Ishikawa (cell line): ENCODE measurements at regions not wholly inside any gene's neighbourhood (a gene's known extent, or its start where the extent isn't known, plus 50 kb on each side); places are given as distances from the start of the nearest gene placed in this dataset.

ENCODE experiments used
- CEBPB ChIP-seq: IDR thresholded peaks from 2 replicates; pipeline ENCODE4 v1.6.1; 2012
- CREB1 ChIP-seq: IDR thresholded peaks from 2 replicates; pipeline ENCODE4 v1.6.1; 2012; ENCODE audit warnings: low read depth
- EGR1 ChIP-seq: IDR thresholded peaks from 2 replicates; pipeline ENCODE4 v1.6.1; 2012
- EP300 ChIP-seq: IDR thresholded peaks from 2 replicates; pipeline ENCODE4 v1.6.1; 2012; ENCODE audit warnings: borderline replicate concordance
- FOXM1 ChIP-seq: IDR thresholded peaks from 2 replicates; pipeline ENCODE4 v1.6.1; 2012; ENCODE audit warnings: low read depth, borderline replicate concordance
- MAX ChIP-seq: IDR thresholded peaks from 2 replicates; pipeline ENCODE4 v1.6.1; 2012
- NFIC ChIP-seq: IDR thresholded peaks from 2 replicates; pipeline ENCODE4 v1.6.1; 2012
- RAD21 ChIP-seq: IDR thresholded peaks from 2 replicates; pipeline ENCODE4 v1.6.1; 2012; ENCODE audit warnings: low read depth
- REST ChIP-seq: IDR thresholded peaks from 2 replicates; pipeline ENCODE4 v1.6.1; 2012; ENCODE audit warnings: low read depth, mild to moderate bottlenecking
- TAF1 ChIP-seq: IDR thresholded peaks from 2 replicates; pipeline ENCODE4 v1.6.1; 2012; ENCODE audit warnings: low read depth, mild to moderate bottlenecking
- TCF12 ChIP-seq: IDR thresholded peaks from 2 replicates; pipeline ENCODE4 v1.6.1; 2012; ENCODE audit warnings: low read depth
- TEAD4 ChIP-seq: IDR thresholded peaks from 2 replicates; pipeline ENCODE4 v1.6.1; 2012
- YY1 ChIP-seq: IDR thresholded peaks from 2 replicates; pipeline ENCODE4 v1.6.1; 2012; ENCODE audit warnings: low read depth
- ZBTB7A ChIP-seq: IDR thresholded peaks from 2 replicates; pipeline ENCODE4 v1.6.1; 2012; ENCODE audit warnings: low read depth
- TF ChIP-seq, protein P1 (sequence below): IDR thresholded peaks from 2 replicates; pipeline ENCODE4 v1.6.1; 2012

DNA sequence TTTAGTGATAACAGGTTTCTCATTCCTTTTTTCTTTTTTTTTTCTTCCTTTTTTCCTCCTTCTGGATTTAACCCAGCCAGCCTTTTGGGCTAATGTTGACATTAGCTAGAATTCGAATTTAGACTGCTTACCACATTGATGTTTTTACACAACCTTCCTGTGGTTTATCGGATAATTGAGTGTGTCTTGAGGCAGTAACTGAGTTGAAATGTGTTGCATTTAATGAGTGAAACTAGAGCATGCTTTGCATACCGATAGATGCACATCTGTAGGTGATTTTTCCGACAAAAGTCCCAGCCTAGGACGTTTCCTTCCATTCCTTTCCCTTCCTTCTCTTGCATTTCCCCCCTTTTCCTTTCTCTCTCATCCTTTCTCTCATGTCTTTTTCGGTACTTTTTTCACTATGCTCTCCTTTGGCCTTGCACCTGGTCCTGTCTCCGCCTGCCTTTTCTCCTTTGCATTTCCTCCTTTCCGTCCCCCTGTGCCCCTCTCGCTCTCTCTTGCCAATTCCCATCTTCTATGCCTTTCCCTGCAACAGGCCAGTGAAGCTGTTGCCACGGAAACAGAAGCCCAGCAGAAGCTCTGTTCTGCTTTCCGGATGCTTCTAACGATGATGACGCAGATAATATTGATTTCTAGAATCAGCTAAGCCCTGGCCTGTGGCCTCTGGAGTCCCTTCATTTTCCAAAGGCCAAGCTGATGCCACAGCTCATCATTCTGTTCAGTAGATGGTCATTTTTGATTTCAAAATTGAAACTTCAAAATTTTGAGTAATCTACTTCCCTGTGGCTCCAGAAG, 76.1 kb downstream of the SLC25A47 start:
- no peak for TF ChIP-seq TAF1
- no peak for TF ChIP-seq ZBTB7A
- TF ChIP-seq CREB1 = no peak
- no peak for TF ChIP-seq CEBPB
- TF ChIP-seq REST = no peak
- no peak for TF ChIP-seq YY1
- no peak for TF ChIP-seq MAX
- no peak for TF ChIP-seq RAD21
- no peak for TF ChIP-seq EP300
- TF ChIP-seq, protein P1, sequence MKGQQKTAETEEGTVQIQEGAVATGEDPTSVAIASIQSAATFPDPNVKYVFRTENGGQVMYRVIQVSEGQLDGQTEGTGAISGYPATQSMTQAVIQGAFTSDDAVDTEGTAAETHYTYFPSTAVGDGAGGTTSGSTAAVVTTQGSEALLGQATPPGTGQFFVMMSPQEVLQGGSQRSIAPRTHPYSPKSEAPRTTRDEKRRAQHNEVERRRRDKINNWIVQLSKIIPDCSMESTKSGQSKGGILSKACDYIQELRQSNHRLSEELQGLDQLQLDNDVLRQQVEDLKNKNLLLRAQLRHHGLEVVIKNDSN = no peak
- no peak for TF ChIP-seq EGR1
- no peak for TF ChIP-seq TEAD4
- no peak for TF ChIP-seq NFIC
- no peak for TF ChIP-seq FOXM1
- TF ChIP-seq TCF12 = no peak

GRCh38 chr14:100400115-100400514, 77.0 kb downstream of the SLC25A47 start:
- TF ChIP-seq MAX (no peak), TEAD4 (no peak), RAD21 (no peak), NFIC (no peak)

GRCh38 chr14:100401031-100401692, 78.0 kb downstream of the SLC25A47 start:
- TF ChIP-seq YY1 (no peak), CEBPB (no peak), MAX (no peak), TEAD4 (no peak), TCF12 (no peak), REST (no peak), TAF1 (no peak), ZBTB7A (no peak), EP300 (no peak), NFIC (no peak), RAD21 (no peak), FOXM1 (no peak), CREB1 (no peak), EGR1 (no peak)
- TF ChIP-seq, protein P1 = no peak

DNA sequence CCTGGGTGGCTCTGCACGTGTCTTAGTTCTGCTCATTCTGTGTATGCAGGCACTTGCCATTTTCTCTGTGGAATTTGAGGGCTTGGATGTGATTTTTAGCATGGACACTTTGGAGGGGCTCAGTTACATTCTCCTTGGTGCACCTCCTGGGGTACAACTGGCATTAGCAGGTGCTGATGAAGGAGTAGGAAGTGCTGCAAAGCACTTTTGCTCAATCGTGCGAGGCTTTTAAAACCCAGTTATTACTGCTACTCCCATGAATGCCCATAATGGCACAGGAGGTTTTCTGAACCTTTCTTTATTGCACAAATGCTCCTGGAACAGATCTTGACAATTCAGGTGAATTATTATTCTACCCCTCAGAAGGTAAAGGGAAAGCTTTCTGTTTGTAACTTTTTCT, 78.7 kb downstream of the SLC25A47 start:
- no peak for TF ChIP-seq EGR1
- no peak for TF ChIP-seq CEBPB
- no peak for TF ChIP-seq REST
- no peak for TF ChIP-seq CREB1
- TF ChIP-seq, protein P1 = no peak
- no peak for TF ChIP-seq TCF12
- no peak for TF ChIP-seq RAD21
- TF ChIP-seq TEAD4 = no peak
- no peak for TF ChIP-seq ZBTB7A
- TF ChIP-seq FOXM1 = no peak
- no peak for TF ChIP-seq NFIC
- TF ChIP-seq TAF1 = no peak
- TF ChIP-seq YY1 = no peak
- no peak for TF ChIP-seq EP300
- no peak for TF ChIP-seq MAX
